OCI-LY7 (cell line): ENCODE measurements at regions not wholly inside any gene's neighbourhood (a gene's known extent, or its start where the extent isn't known, plus 50 kb on each side); places are given as distances from the start of the nearest gene placed in this dataset.

ENCODE experiments used
- EZH2phosphoT487 ChIP-seq: fragments of 200-600 bp; sonication (generic); IDR thresholded peaks from 2 replicates; pipeline ENCODE4 v1.6.1; 2018; ENCODE audit warnings: low read depth, borderline replicate concordance, mild to moderate bottlenecking, mixed run types, antibody characterized with exemption, low read length, moderate library complexity, mixed read lengths
- TF ChIP-seq, protein P1 (sequence below): fragments of 200-600 bp; sonication (generic); conservative IDR thresholded peaks from 2 replicates; pipeline ENCODE4 v1.5.1; 2014; ENCODE audit warnings: mild to moderate bottlenecking, antibody characterized with exemption, low read length, moderate library complexity, mixed read lengths

GRCh38 chr5:159708090-159708489 is 208.2 kb upstream of the ADRA1B start:
- TF ChIP-seq, protein P1, sequence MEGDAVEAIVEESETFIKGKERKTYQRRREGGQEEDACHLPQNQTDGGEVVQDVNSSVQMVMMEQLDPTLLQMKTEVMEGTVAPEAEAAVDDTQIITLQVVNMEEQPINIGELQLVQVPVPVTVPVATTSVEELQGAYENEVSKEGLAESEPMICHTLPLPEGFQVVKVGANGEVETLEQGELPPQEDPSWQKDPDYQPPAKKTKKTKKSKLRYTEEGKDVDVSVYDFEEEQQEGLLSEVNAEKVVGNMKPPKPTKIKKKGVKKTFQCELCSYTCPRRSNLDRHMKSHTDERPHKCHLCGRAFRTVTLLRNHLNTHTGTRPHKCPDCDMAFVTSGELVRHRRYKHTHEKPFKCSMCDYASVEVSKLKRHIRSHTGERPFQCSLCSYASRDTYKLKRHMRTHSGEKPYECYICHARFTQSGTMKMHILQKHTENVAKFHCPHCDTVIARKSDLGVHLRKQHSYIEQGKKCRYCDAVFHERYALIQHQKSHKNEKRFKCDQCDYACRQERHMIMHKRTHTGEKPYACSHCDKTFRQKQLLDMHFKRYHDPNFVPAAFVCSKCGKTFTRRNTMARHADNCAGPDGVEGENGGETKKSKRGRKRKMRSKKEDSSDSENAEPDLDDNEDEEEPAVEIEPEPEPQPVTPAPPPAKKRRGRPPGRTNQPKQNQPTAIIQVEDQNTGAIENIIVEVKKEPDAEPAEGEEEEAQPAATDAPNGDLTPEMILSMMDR, result no peak
- TF ChIP-seq EZH2phosphoT487, result no peak
